MV-4-11 (cell line): ENCODE measurements at regions not wholly inside any gene's neighbourhood (a gene's known extent, or its start where the extent isn't known, plus 50 kb on each side); places are given as distances from the start of the nearest gene placed in this dataset.
"Not testable (repeated sequence)": the region's sequence is repeated elsewhere in the genome, so short reads cannot be mapped to it uniquely, and the experiment has no call there.

ENCODE experiments used
- DNase-seq: peaks from one replicate; lab custom pipeline; 2025; lab: John Stamatoyannopoulos, UW

DNA sequence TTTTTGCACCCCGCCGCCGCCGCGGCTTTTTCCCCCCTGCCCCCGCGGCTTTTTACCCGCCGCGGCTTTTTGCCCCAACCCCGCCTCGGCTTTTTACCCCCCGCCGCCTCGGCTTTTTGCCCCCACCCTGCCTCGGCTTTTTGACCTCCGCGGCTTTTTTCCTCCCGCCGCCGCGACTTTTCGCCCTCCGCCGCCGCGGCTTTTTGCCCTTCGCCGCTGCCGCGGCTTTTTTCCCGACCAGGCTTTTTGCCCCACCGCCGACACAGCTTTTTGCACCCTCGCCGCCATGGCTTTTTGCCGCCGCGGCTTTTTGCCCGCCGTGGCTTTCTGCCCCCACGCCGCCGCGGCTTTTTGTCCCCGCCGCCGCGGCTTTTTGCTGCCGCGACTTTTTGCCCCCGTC, 137.0 kb upstream of the TP53TG3D start:
- no peak for DNase-seq

DNA sequence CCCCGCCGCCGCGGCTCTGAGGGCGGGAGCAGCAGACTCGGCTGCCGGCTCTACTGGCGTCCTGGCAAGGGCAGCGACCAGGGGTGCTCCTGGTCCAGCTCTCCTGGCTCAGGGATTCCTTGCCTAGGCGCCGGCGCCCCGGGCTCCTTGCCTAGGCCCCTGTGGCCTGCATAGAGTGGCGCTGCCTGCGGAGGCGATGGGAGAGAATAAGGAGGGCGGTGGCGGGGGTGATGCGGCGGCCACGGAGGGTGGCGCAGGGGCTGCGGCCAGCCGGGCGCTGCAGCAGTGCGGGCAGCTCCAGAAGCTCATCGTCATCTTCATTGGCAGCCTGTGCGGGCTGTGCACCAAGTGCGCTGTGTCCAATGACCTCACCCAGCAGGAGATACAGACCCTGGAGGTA, 136.6 kb upstream of the TP53TG3D start:
- not testable (repeated sequence) for DNase-seq

DNA sequence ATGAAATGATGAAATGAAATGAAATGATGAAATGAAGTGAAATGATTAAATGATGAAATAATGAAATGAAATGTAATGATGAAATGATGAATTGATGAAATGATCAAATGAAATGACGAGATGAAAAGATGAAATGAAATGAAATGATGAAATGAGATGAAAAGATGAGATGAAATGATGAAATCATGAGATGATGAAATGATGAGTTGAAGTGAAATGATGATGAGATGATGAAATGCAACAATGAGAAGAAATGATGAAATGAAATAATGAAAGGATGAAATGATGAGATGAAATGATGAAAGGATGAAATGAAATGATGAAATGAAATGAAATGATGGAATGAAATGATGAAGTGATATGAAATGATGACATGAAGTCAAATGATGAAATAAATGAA, 132.7 kb upstream of the TP53TG3D start:
- not testable (repeated sequence) for DNase-seq

DNA sequence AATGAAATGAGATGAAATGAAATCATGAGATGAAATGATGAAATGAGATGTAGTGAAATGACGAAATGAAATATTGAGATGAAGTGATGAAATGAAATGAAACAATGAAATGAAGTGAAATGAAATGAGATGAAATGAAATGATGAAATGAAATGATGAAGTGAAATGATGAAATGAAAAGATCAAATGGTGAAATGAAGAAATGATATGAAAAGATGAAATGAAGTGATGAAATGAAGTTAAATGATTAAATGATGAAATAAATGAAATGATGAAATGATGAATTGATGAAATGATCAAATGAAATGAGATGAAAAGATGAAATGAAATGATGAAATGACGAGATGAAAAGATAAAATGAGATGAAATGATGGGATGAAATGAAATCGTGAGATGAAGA, 132.3 kb upstream of the TP53TG3D start:
- DNase-seq: not testable (repeated sequence)

DNA sequence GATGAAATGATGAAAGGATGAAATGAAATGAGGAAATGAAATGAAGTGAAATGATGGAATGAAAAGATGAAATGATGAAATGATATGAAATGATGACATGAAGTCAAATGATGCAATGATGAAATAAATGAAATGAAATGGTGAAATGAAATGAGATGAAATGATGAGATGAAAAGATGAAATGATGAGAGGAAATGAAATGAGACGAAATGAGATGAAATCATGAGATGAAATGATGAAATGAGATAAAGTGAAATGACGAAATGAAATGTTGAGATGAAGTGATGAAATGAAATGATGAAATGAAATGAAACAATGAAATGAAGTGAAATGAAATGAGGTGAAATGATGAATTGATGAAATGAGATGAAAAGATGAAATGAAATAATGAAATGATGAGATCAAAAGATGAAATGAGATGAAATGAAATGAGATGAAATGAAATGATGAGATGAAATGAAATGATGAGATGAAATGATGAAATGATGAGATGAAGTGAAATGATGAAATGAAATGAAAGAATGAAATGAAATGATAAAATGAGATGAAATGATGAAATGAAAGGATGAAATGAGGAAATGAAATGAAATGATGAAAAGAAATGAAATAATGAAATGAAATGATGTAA, 131.7 kb upstream of the TP53TG3D start:
- DNase-seq: not testable (repeated sequence)

DNA sequence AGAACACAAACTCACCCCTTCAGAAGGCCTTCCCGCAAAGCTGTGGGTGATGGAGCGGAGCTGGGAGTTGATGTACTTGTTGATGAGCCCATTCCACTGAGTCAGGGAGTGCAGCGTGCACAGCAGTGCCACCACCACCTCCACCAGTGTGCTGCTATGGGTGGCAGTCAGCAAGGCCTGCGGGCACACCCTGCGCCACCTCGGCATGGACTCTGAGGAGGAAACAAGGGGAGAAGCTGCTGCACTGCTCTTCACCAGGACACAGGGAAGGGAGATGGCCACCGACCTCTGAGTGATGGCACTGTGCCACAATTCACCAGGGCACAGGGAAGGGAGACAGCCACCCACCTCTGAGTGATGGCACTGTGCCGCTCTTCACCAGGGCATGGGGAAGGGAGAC, 100.7 kb upstream of the TP53TG3D start:
- DNase-seq: not testable (repeated sequence)

DNA sequence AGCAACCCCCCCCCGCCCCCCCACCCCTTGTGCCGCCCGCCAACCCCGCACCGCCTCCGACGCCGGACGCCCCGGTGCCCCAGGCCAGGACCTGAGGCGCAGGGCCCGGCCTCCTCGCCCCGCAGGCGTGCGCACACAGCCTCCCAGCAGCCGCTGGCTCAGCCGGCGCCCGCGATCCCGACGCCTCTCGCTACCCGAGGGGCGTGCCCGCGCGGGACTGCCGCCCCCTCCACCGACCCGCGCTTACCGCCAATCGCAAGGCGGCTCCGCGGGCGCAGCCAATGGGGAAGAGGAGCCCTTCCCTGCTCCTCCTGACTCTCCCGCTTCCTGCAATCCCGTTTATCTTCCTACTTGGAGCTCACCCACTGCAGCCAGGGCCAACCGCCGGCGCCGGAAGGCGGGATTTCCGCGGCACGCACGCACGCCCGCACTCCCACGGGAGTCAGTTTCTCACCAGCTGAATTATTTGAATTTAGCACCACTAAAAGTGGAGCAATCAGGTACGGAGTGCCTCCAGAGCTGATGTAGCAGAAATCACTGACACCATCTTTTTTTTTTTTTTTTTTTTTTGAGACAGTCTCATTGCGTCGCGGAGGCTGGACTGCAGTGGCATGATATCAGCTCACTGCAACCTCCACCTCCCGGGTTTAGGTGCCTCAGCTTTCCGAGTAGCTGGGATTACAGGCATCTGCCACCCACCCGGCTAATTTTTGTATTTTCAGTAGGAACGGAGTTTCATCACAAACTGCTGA, 65.0 kb upstream of the TP53TG3D start:
- not testable (repeated sequence) for DNase-seq

DNA sequence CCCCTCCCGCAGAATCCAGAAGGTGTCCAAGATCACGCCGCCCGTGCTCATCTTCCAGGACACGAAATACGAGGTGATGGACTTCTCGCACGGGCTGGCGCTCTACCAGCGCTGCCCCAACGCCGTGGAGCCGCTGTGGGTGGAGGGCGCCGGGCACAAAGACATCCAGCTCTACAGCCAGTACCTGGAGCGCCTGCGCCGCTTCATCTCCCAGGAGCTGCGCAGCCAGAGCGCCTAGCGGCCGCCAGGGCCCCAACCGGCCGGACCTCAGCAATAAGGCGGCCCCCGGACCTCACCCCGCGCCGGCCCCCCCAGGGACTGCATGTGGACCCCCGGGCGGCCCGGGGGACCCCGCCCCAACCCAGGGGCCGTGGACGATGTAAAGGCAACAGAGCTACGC, 50.5 kb upstream of the TP53TG3D start:
- DNase-seq: not testable (repeated sequence)
